GM23338 (cell line): ENCODE measurements at regions not wholly inside any gene's neighbourhood (a gene's known extent, or its start where the extent isn't known, plus 50 kb on each side); places are given as distances from the start of the nearest gene placed in this dataset.

Experiments
- ATAC-seq: fragments of 200-7000 bp; cut with Tn5 transposase; 3 replicates; pipeline ENCODE4 v1.9.1; 2020
- DNase-seq: peaks from one replicate; pipeline ENCODE4 v3.0.0-alpha.2; 2015; ENCODE audit warnings: low spot score
- H2AFZ ChIP-seq: fragments of 200-600 bp; sonication (generic); 2 replicates; pipeline ENCODE4 v1.8.0; 2016; ENCODE audit warnings: antibody characterized with exemption, mild to moderate bottlenecking, moderate library complexity
- H3F3A ChIP-seq: fragments of 200-600 bp; sonication (generic); replicated peaks from 2 replicates; pipeline ENCODE4 v1.8.0; 2017; ENCODE audit warnings: antibody characterized with exemption, mixed run types, low read depth
- H3K27ac ChIP-seq: fragments of 200-600 bp; sonication (generic); 2 replicates; pipeline ENCODE4 v1.6.1; 2016; ENCODE audit warnings: low read depth
- H3K27me3 ChIP-seq: fragments of 200-600 bp; sonication (generic); 2 replicates; pipeline ENCODE4 v1.8.0; 2016; ENCODE audit warnings: mild to moderate bottlenecking, mixed run types, moderate library complexity; ENCODE audit not compliant: insufficient read depth
- H3K36me3 ChIP-seq: fragments of 200-600 bp; sonication (generic); 2 replicates; pipeline ENCODE4 v1.8.0; 2016; ENCODE audit warnings: mild to moderate bottlenecking; ENCODE audit not compliant: insufficient read depth
- H3K4me1 ChIP-seq: fragments of 200-600 bp; sonication (generic); 2 replicates; pipeline ENCODE4 v1.8.0; 2016; ENCODE audit warnings: mild to moderate bottlenecking, moderate library complexity; ENCODE audit not compliant: insufficient read depth
- H3K4me2 ChIP-seq: fragments of 200-600 bp; sonication (generic); 2 replicates; pipeline ENCODE4 v1.7.1; 2017; ENCODE audit warnings: mixed run types
- H3K4me3 ChIP-seq: fragments of 200-600 bp; sonication (generic); 2 replicates; pipeline ENCODE4 v1.6.1; 2016; ENCODE audit warnings: mixed run types
- H3K79me2 ChIP-seq: fragments of 200-600 bp; sonication (generic); replicated peaks from 2 replicates; pipeline ENCODE4 v1.8.0; 2017; ENCODE audit warnings: mild to moderate bottlenecking; ENCODE audit not compliant: insufficient read depth
- H3K9me2 ChIP-seq: fragments of 200-600 bp; sonication (generic); 2 replicates; pipeline ENCODE4 v1.8.0; 2017; ENCODE audit not compliant: insufficient read depth
- H4K20me1 ChIP-seq: fragments of 200-600 bp; sonication (generic); replicated peaks from 2 replicates; pipeline ENCODE4 v1.8.0; 2017; ENCODE audit warnings: mild to moderate bottlenecking; ENCODE audit not compliant: insufficient read depth
- H3K27ac Mint-ChIP-seq: 2 replicates; pipeline ENCODE4 v1.8.0; 2020; ENCODE audit warnings: inconsistent platforms, mild to moderate bottlenecking, moderate library complexity, mixed read lengths
- H3K27me3 Mint-ChIP-seq: 3 replicates; pipeline ENCODE4 v1.8.0; 2022; ENCODE audit warnings: low read depth, mild to moderate bottlenecking, moderate library complexity, mixed read lengths, inconsistent platforms; ENCODE audit not compliant: insufficient read depth, poor library complexity
- H3K36me3 Mint-ChIP-seq: 3 replicates; pipeline ENCODE4 v1.8.0; 2021; ENCODE audit warnings: low read depth, mild to moderate bottlenecking, inconsistent platforms, moderate library complexity, mixed read lengths
- H3K4me1 Mint-ChIP-seq: 3 replicates; pipeline ENCODE4 v1.8.0; 2020; ENCODE audit warnings: mild to moderate bottlenecking, inconsistent platforms, mixed read lengths
- H3K4me3 Mint-ChIP-seq: 3 replicates; pipeline ENCODE4 v1.8.0; 2021; ENCODE audit warnings: moderate library complexity, mild to moderate bottlenecking, inconsistent platforms, mixed read lengths
- H3K9me3 Mint-ChIP-seq: 3 replicates; pipeline ENCODE4 v1.8.0; 2020; ENCODE audit warnings: moderate library complexity, mild to moderate bottlenecking, inconsistent platforms, mixed read lengths
- CREB1 ChIP-seq: fragments of 250-450 bp; sonication (Bioruptor Pico); IDR thresholded peaks from 2 replicates; pipeline ENCODE4 v1.5.0; 2020; ENCODE audit warnings: low read depth, mild to moderate bottlenecking, moderate library complexity
- CTCF ChIP-seq, 2 experiments: fragments of 200-600 bp in 1 of 2; sonication (generic) in 1 of 2; conservative IDR thresholded peaks; 2 replicates each; pipeline versions ENCODE4 v1.5.1 to v1.6.1; 2016 to 2017; ENCODE audit warnings: antibody characterized with exemption in 2 of 2, low read depth in 2 of 2, mild to moderate bottlenecking in 2 of 2, moderate library complexity in 1 of 2
- EZH2 ChIP-seq: fragments of 200-600 bp; sonication (generic); IDR thresholded peaks from one replicate; pipeline ENCODE4 v1.8.0; 2017; ENCODE audit warnings: antibody characterized with exemption, mild to moderate bottlenecking, low read depth; ENCODE audit not compliant: unreplicated experiment
- EZH2phosphoT487 ChIP-seq: fragments of 200-600 bp; sonication (generic); IDR thresholded peaks from one replicate; pipeline ENCODE4 v1.8.1; 2018; ENCODE audit warnings: antibody characterized with exemption; ENCODE audit not compliant: unreplicated experiment
- JUNB ChIP-seq: IDR thresholded peaks from one replicate; pipeline ENCODE4 v1.6.1; 2016; ENCODE audit warnings: antibody characterized with exemption; ENCODE audit not compliant: unreplicated experiment
- NANOG ChIP-seq: IDR thresholded peaks from 2 replicates; pipeline ENCODE4 v1.6.1; 2016; ENCODE audit warnings: antibody characterized with exemption, borderline replicate concordance
- POLR2AphosphoS5 ChIP-seq: IDR thresholded peaks from 2 replicates; pipeline ENCODE4 v1.6.1; 2016; ENCODE audit warnings: antibody characterized with exemption, low read depth
- STAT1 ChIP-seq: IDR thresholded peaks from one replicate; pipeline ENCODE4 v1.6.1; 2016; ENCODE audit warnings: antibody characterized with exemption; ENCODE audit not compliant: unreplicated experiment
- ZNF114 ChIP-seq: fragments of 250-450 bp; sonication (Bioruptor Pico); IDR thresholded peaks from 2 replicates; pipeline ENCODE4 v1.5.0; 2020; ENCODE audit warnings: mild to moderate bottlenecking, moderate library complexity
- ZNF331 ChIP-seq: fragments of 250-450 bp; sonication (Bioruptor Pico); IDR thresholded peaks from 2 replicates; pipeline ENCODE4 v1.5.0; 2020; ENCODE audit warnings: low read depth, mild to moderate bottlenecking, moderate library complexity
- ZNF462 ChIP-seq: fragments of 250-450 bp; sonication (Bioruptor Pico); IDR thresholded peaks from 2 replicates; pipeline ENCODE4 v1.5.0; 2020; ENCODE audit warnings: mild to moderate bottlenecking, moderate library complexity
- TF ChIP-seq, protein P1 (sequence below): IDR thresholded peaks from one replicate; pipeline ENCODE4 v1.6.1; 2018; ENCODE audit warnings: antibody characterized with exemption; ENCODE audit not compliant: unreplicated experiment
- TF ChIP-seq, protein P2 (sequence below): IDR thresholded peaks from 2 replicates; pipeline ENCODE4 v1.6.1; 2016; ENCODE audit warnings: antibody characterized with exemption

GRCh38 chr15:46386356-46386755, 751.5 kb downstream of the SQOR start:
- H3K27me3 ChIP-seq, result no peaks in the 10 kb centered on the region
- Mint-ChIP-seq H3K4me1 (no peaks in the 10 kb centered on the region), H3K36me3 (no peaks in the 10 kb centered on the region; the same call in 1 of the 3 replicates), H3K4me3 (no peak overlapping the region), H3K9me3 (peaks cover 60% of the 10 kb centered on the region), H3K27ac (no peak overlapping the region), H3K27me3 (peaks cover 2% of the 10 kb centered on the region)
- H3K36me3 ChIP-seq, result no peaks in the 10 kb centered on the region
- H2AFZ ChIP-seq, result no peak overlapping the region
- no peaks in the 10 kb centered on the region for H4K20me1 ChIP-seq
- H3K27ac ChIP-seq, result no peak overlapping the region
- H3K9me2 ChIP-seq, result 0 out of 2 replicates have a peak, but pooled peaks cover 9% of the 10 kb centered on the region
- H3F3A ChIP-seq, result no peaks in the 10 kb centered on the region
- no peak overlapping the region for H3K4me2 ChIP-seq
- DNase-seq (no peak), ATAC-seq (no peak)
- TF ChIP-seq NANOG, result no peak
- no peak for TF ChIP-seq CREB1 (CRISPR knock-in tag)
- no peak for TF ChIP-seq ZNF331 (CRISPR knock-in tag)
- TF ChIP-seq EZH2, result no peak
- no peak for TF ChIP-seq POLR2AphosphoS5
- TF ChIP-seq JUNB, result no peak
- TF ChIP-seq CTCF (conservative IDR thresholded peaks at IDR 0.05; ENCODE audit: low read depth in 2 of 2), result no peak
- TF ChIP-seq, protein P1, sequence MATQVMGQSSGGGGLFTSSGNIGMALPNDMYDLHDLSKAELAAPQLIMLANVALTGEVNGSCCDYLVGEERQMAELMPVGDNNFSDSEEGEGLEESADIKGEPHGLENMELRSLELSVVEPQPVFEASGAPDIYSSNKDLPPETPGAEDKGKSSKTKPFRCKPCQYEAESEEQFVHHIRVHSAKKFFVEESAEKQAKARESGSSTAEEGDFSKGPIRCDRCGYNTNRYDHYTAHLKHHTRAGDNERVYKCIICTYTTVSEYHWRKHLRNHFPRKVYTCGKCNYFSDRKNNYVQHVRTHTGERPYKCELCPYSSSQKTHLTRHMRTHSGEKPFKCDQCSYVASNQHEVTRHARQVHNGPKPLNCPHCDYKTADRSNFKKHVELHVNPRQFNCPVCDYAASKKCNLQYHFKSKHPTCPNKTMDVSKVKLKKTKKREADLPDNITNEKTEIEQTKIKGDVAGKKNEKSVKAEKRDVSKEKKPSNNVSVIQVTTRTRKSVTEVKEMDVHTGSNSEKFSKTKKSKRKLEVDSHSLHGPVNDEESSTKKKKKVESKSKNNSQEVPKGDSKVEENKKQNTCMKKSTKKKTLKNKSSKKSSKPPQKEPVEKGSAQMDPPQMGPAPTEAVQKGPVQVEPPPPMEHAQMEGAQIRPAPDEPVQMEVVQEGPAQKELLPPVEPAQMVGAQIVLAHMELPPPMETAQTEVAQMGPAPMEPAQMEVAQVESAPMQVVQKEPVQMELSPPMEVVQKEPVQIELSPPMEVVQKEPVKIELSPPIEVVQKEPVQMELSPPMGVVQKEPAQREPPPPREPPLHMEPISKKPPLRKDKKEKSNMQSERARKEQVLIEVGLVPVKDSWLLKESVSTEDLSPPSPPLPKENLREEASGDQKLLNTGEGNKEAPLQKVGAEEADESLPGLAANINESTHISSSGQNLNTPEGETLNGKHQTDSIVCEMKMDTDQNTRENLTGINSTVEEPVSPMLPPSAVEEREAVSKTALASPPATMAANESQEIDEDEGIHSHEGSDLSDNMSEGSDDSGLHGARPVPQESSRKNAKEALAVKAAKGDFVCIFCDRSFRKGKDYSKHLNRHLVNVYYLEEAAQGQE, result no peak
- TF ChIP-seq ZNF114, result no peak
- TF ChIP-seq EZH2phosphoT487, result no peak
- TF ChIP-seq ZNF462, result no peak
- TF ChIP-seq STAT1, result no peak
- TF ChIP-seq, protein P2, sequence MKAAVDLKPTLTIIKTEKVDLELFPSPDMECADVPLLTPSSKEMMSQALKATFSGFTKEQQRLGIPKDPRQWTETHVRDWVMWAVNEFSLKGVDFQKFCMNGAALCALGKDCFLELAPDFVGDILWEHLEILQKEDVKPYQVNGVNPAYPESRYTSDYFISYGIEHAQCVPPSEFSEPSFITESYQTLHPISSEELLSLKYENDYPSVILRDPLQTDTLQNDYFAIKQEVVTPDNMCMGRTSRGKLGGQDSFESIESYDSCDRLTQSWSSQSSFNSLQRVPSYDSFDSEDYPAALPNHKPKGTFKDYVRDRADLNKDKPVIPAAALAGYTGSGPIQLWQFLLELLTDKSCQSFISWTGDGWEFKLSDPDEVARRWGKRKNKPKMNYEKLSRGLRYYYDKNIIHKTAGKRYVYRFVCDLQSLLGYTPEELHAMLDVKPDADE, result no peak
- H3K4me3 ChIP-seq, result no peak overlapping the region
- no peaks in the 10 kb centered on the region for H3K4me1 ChIP-seq
- H3K79me2 ChIP-seq, result no peaks in the 10 kb centered on the region
